Peyer's patch (tissue), 4 donors: ENCODE measurements at regions not wholly inside any gene's neighbourhood (a gene's known extent, or its start where the extent isn't known, plus 50 kb on each side); places are given as distances from the start of the nearest gene placed in this dataset.

ENCODE experiments used
- DNase-seq, 3 donors: peaks; one replicate each; pipeline ENCODE4 v3.0.0-alpha.2; 2017 to 2019
- H3K27ac ChIP-seq, 4 donors: fragments of 200-600 bp; sonication (generic); one replicate each; pipeline ENCODE4 v1.5.1; 2016 to 2019
- H3K27me3 ChIP-seq, 2 donors: fragments of 200-600 bp; sonication (generic); one replicate each; pipeline ENCODE4 v1.5.1; 2019
- H3K36me3 ChIP-seq, 3 donors: fragments of 200-600 bp; sonication (generic); one replicate each; pipeline ENCODE4 v1.5.1; 2016 to 2019
- H3K4me1 ChIP-seq, 4 donors: fragments of 200-600 bp; sonication (generic); one replicate each; pipeline ENCODE4 v1.5.1; 2016 to 2019
- H3K4me3 ChIP-seq, 4 donors: fragments of 200-600 bp; sonication (generic); 1 replicate in 3 of 4; 2 replicates in 1 of 4; pipeline ENCODE4 v1.5.1; 2016 to 2019; ENCODE audit warnings: mild to moderate bottlenecking in 1 of 4
- H3K9me3 ChIP-seq, 4 donors: fragments of 200-600 bp; sonication (generic); one replicate each; pipeline ENCODE4 v1.5.1; 2016 to 2019; ENCODE audit warnings: mild to moderate bottlenecking in 1 of 4
- CTCF ChIP-seq, 6 experiments: fragments of 450-650 bp in 4 of 6; fragments of 200-600 bp in 2 of 6; sonication (generic) in 1 of 6; IDR thresholded peaks; one replicate each; pipeline ENCODE4 v1.5.1; 2017 to 2019; ENCODE audit warnings: antibody characterized with exemption in 6 of 6, mild to moderate bottlenecking in 3 of 6, moderate library complexity in 1 of 6
- POLR2A ChIP-seq, 2 donors: fragments of 450-650 bp; IDR thresholded peaks; one replicate each; pipeline ENCODE4 v1.5.1; 2017; ENCODE audit warnings: antibody characterized with exemption in 2 of 2, mild to moderate bottlenecking in 2 of 2, moderate library complexity in 2 of 2

GRCh38 chr12:105576261-105576660 is 245.8 kb downstream of the C12orf75 start:
- no peaks in the 10 kb centered on the region for H3K36me3 ChIP-seq
- no peak for TF ChIP-seq CTCF (IDR thresholded peaks at IDR 0.05)
- H3K4me1 ChIP-seq: no peaks in the 10 kb centered on the region
- no peak overlapping the region for H3K4me3 ChIP-seq
- H3K27ac ChIP-seq: no peak overlapping the region
- H3K9me3 ChIP-seq: no peaks in the 10 kb centered on the region
- no peak for DNase-seq
- H3K27me3 ChIP-seq: no peaks in the 10 kb centered on the region

- H3K27me3 ChIP-seq: no peaks in the 10 kb centered on the region
- no peaks in the 10 kb centered on the region for H3K9me3 ChIP-seq
- no peak overlapping the region for H3K27ac ChIP-seq
- no peak for TF ChIP-seq CTCF (IDR thresholded peaks at IDR 0.05)
- TF ChIP-seq POLR2A (IDR thresholded peaks at IDR 0.05): no peak
- no peak overlapping the region for H3K4me3 ChIP-seq
- H3K36me3 ChIP-seq: no peaks in the 10 kb centered on the region
- no peaks in the 10 kb centered on the region for H3K4me1 ChIP-seq
- DNase-seq: no peak
These were observed 250.4 kb downstream of the C12orf75 start for GRCh38 chr12:105580821-105581352.

GRCh38 chr12:105581420-105581819 is 250.9 kb downstream of the C12orf75 start:
- H3K27me3 ChIP-seq: no peaks in the 10 kb centered on the region

DNA sequence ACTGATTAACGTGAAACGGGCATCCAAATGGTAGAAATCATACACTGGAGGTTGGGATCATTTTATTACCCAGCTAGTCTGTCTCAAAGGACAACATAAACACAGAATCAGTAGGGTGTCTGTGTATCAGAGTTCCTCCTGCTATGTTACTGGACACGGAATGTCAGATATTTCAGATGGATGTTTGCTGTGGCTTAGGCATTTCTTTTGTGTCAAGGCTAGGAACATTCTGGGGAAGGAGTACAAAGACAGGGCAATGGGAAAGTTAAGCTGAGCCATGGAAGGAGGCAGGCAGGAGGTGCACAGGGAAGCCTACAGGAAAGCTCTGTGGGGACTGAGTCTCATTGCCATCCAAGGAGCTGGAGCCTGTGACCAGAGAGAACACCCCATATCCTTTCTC is 254.6 kb downstream of the C12orf75 start:
- no peak overlapping the region for H3K4me3 ChIP-seq
- H3K27ac ChIP-seq: no peak overlapping the region
- DNase-seq: no peak
- H3K4me1 ChIP-seq: no peaks in the 10 kb centered on the region
- no peaks in the 10 kb centered on the region for H3K36me3 ChIP-seq
- no peaks in the 10 kb centered on the region for H3K9me3 ChIP-seq
- no peaks in the 10 kb centered on the region for H3K27me3 ChIP-seq
- no peak for TF ChIP-seq CTCF (IDR thresholded peaks at IDR 0.05)
- no peak for TF ChIP-seq POLR2A (IDR thresholded peaks at IDR 0.05)

More at GRCh38 chr12:105581420-105581819, 250.9 kb downstream of the C12orf75 start:
- DNase-seq: no peak
- H3K4me3 ChIP-seq: no peak overlapping the region
- no peak for TF ChIP-seq CTCF (IDR thresholded peaks at IDR 0.05)
- no peak for TF ChIP-seq POLR2A (IDR thresholded peaks at IDR 0.05)
- no peaks in the 10 kb centered on the region for H3K9me3 ChIP-seq
- no peak overlapping the region for H3K27ac ChIP-seq
- no peaks in the 10 kb centered on the region for H3K4me1 ChIP-seq
- no peaks in the 10 kb centered on the region for H3K36me3 ChIP-seq

GRCh38 chr12:105587237-105587636 is 256.7 kb downstream of the C12orf75 start:
- Histone ChIP-seq H3K9me3 (no peaks in the 10 kb centered on the region), H3K36me3 (no peaks in the 10 kb centered on the region), H3K27ac (no peak overlapping the region), H3K4me1 (no peaks in the 10 kb centered on the region), H3K4me3 (no peak overlapping the region), H3K27me3 (no peaks in the 10 kb centered on the region)
- no peak for DNase-seq
- TF ChIP-seq CTCF (IDR thresholded peaks at IDR 0.05) (no peak), POLR2A (IDR thresholded peaks at IDR 0.05) (no peak)

DNA sequence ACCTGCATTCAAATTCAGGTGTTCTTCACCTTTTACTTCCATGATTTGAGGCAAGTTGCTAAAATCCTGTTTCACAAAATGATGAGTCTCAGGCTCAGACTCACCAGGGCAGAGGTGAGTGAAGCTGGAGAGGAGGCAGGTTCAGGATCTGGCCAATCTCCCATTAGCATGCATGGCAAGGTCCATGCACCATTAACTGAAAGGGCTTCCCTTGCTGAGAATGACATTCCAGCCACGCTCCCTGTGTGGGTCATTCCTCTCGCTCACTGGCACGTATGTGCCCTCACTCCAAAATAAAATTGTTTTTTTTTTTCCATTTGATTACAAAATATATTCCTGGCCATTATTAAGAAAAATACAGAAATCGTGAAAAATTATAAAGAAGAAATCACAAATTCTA is 257.6 kb downstream of the C12orf75 start:
- Histone ChIP-seq H3K36me3 (no peaks in the 10 kb centered on the region), H3K4me3 (no peak overlapping the region)

More for the DNA sequence above, 257.6 kb downstream of the C12orf75 start:
- no peak for TF ChIP-seq POLR2A (IDR thresholded peaks at IDR 0.05)
- TF ChIP-seq CTCF (IDR thresholded peaks at IDR 0.05): no peak
- DNase-seq: no peak
- Histone ChIP-seq H3K27me3 (no peaks in the 10 kb centered on the region), H3K4me1 (no peaks in the 10 kb centered on the region), H3K27ac (no peak overlapping the region), H3K9me3 (no peaks in the 10 kb centered on the region)
